Left cardiac atrium (tissue), 4 donors: ENCODE measurements at regions not wholly inside any gene's neighbourhood (a gene's known extent, or its start where the extent isn't known, plus 50 kb on each side); places are given as distances from the start of the nearest gene placed in this dataset.
A peak's percentile ranks its signal among the peaks of the same experiment; 100 is the strongest.

Experiments used
- ATAC-seq, 2 donors: fragments of 200-7000 bp; cut with Tn5 transposase; one replicate each; pipeline ENCODE4 v1.9.1; 2020; ENCODE audit warnings: mild to moderate bottlenecking in 2 of 2, moderate library complexity in 2 of 2
- DNase-seq: peaks from one replicate; pipeline ENCODE4 v3.0.0-alpha.2; 2020
- intact Hi-C, 2 donors: fragments of 100-400 bp; cut with DNase I; formaldehyde crosslinking; loops; one replicate each; pipeline versions ENCODE4 v1.14.1 to v1.15.1; 2022 to 2023
- donor health status: DM: no; HTN: yes; CAD: no.
- donor health status: DM: no; HTN: yes; CAD: no; lungs with severe emphysema.
- donor health status: DM: yes; HTN: yes; CAD: no.
- donor health status: Dilated cardiomyopathy.

DNA sequence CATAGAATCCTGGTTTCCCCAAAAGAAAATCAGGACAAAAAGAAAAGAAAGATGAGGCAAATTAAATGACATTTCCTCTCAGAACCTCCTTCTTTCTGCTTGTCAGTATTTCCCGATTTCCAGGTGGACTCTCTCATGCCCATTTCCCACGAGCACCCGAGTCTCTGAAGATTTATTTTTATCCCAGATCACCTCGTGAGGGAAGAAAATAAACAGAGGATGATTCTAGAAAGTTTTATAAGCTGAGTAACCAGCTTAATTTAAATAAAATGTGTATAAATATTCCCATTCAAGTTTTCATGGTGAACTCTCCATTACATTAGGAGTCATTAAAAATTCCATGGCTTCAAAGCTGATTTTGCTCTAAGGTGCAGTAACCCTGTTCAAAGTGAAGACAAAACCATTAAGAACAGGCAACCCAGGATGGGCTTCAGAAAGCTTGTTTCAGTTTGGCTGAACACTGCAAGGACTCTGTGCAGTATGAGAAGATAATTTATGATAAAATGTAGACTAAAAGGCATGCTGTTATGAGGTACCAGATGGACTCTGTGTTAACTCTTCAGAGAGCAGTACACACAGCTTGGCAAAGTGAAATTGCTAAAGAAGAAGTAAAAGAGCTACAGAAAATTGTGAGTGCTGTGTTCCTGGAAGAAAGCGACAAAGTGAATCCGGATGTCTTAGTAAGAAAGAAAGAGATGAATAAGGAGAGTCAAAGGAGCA, 521.3 kb upstream of the LRRN3 start:
- intact Hi-C loops = no loop called here
- DNase-seq (no peak), ATAC-seq (no peak)

DNA sequence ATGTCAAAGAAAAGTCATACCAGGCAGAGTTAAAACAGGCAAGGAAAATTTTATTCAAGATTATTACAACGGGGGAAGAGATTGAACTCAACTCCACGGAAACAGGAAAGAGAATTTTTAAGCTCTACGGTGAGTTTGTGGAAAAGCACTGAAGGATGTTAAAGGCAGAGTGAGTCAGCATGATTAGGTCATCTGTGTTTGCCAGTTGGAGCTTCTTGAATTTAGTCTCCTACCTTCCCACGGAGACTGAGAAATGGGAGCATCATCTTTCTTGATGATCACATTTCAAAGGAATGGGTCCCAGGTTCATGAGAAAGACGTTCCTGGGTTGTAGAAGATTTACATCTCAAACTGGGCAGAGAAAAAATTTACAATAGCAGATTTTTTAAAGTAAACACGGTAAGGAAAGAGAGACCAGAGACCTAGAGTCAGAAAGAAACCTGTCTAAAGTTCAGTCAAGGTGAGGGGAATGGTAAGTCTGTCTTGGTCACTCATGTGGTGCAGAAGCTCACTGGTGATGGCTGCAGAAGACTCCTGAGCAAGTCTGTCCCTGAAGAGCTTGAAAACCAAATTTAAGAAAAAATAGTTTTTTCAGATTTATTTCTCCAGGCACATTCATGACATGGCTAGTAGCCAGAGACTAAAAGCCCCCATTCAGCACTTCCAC, 516.9 kb upstream of the LRRN3 start:
- intact Hi-C loops = no loop called here

DNA sequence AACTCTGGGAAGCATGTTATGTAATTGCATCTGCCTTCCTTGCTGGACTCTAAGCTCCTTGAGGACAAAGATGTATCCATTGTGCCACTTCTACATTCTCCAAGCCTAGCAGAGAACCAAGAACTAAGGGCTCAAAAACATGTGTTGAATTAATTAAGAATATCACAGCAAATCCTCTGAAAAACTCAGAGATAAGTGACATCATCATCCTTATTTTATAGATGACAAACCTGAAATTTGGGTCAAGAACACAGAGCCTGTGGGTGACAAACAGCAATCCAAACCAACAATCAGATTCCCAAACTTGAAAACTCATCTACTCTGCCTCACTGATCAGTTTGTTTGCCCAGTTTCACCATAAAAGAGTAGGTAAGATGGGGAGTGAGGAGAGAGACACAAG, 503.6 kb upstream of the LRRN3 start:
- intact Hi-C loops = no loop called here
- ATAC-seq (no peak), DNase-seq (no peak)

More for the DNA sequence above, 516.9 kb upstream of the LRRN3 start:
- ATAC-seq (no peak), DNase-seq (no peak)

DNA sequence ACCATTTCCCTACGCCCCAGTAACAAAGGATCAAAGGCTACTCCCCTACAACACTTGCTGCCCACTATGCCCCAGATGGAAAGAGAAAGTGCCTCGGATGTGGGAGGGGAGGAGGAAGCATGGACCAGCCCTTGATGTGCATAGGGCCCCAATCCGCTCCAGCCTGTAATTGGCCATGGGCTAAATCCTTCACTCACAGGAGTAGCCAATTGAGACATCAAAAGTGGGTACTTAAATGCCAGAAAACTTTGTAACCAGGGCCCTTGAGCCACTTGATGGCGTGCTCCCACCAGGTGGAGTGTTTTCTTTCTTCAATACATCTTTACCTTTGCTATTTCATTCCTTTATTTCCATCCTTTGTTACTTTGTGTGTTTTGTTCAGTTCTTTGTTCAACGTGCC, 500.5 kb upstream of the LRRN3 start:
- DNase-seq = no peak
- no peak for ATAC-seq
- intact Hi-C loops = no loop called here

- intact Hi-C loops = no loop called here
- ATAC-seq (no peak), DNase-seq (no peak)
Measured at GRCh38 chr7:110591341-110591740, 499.6 kb upstream of the LRRN3 start.

- ATAC-seq = no peak
- no peak for DNase-seq
- intact Hi-C loops = no loop called here
Measured at GRCh38 chr7:110592557-110592956, 498.4 kb upstream of the LRRN3 start.

- intact Hi-C loops = no loop called here
- DNase-seq (no peak), ATAC-seq (no peak)
Measured at GRCh38 chr7:110593355-110593754, 497.6 kb upstream of the LRRN3 start.

DNA sequence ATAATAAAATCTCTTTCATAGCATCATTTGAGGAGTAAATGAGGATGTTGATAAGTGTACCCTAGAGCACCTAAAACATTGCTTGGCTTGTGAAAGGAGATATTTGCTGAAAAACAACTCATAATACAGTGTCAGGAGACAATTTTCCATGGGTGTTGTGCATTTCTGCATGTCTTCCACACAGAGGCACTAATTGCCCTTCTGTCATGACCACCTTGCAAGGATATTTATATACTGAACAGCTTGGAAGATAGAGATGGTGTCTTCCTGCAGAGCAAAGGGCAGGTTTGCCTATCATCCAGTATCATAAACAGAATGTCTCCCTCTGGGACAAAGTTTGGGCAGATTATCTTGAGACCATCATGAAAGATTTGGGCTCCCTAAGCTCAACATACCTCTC, 495.2 kb upstream of the LRRN3 start:
- no peak for DNase-seq
- peak in 1 of 2 donors; percentile 50 for ATAC-seq
- intact Hi-C loops = loop anchor here in 1 of 2 donors (5.0 kb wide), 1 partner anchor 502 kb away; no protein-coding TSS in a partner anchor

- intact Hi-C loops = no loop called here
- DNase-seq (no peak), ATAC-seq (no peak)
Measured at GRCh38 chr7:110600956-110601355, 490.0 kb upstream of the LRRN3 start.

GRCh38 chr7:110601710-110602109, 489.2 kb upstream of the LRRN3 start:
- ATAC-seq = no peak
- no peak for DNase-seq
- intact Hi-C loops = no loop called here

GRCh38 chr7:110604206-110604605, 486.7 kb upstream of the LRRN3 start:
- no peak for DNase-seq
- no peak for ATAC-seq
- intact Hi-C loops = no loop called here

- DNase-seq = no peak
- no peak for ATAC-seq
- intact Hi-C loops = no loop called here
Measured at GRCh38 chr7:110604885-110605284, 486.0 kb upstream of the LRRN3 start.

DNA sequence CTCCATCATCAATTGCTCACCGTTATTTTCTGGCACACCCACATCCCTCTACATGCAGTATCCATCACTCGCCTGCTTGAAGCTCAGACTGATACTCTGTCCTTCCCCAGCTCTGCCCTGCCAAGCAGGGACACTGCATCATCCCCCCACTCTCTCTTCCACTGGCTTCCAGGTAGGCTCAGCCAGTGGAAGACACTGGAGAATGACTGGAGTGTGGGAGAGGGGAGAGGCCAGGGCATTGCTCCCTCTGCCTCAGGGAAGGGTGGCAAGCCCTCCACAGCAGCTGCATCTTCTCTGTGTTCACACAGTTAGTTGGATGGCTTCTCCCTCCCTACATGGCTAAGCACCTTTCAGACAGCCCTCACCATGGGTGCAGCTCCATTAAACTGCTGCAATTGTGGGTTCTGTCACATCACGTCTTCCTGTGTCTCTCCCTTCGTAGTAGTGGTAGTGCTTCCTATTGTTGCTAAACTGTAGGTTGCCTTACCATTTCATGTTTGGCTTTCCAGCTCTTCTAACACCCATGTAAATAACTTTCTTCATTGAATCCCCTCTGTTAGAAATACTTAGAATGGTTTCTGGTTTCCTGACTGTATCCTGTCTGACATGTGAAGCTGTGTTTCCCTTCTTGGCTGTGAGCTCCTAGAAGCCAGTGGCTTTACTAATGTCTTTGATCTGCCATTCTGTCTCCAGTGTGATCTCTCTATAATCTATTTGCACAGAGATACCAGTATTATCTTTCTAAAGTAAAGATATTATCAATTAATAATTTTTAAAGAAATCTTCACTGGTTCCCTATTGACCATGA, 483.7 kb upstream of the LRRN3 start:
- no peak for ATAC-seq
- DNase-seq = no peak
- intact Hi-C loops = no loop called here

DNA sequence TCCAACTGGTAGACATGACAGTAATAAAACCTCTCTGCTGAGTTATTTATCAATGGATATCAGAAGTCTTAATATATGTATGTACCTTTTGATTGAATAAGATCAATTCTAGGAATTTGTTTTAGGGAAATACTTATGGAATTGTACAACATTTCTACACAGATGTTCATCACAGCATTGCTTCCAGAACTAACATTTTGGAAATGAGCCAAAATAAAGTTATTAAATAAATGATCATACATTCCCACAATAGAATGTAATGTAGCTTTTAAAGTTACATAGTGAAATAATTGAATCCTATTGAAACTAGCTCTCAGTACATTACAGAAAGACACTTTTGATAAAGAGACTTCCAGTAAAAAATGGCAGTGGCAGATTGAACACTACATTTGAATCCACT, 481.6 kb upstream of the LRRN3 start:
- ATAC-seq (no peak), DNase-seq (no peak)
- intact Hi-C loops = no loop called here

DNA sequence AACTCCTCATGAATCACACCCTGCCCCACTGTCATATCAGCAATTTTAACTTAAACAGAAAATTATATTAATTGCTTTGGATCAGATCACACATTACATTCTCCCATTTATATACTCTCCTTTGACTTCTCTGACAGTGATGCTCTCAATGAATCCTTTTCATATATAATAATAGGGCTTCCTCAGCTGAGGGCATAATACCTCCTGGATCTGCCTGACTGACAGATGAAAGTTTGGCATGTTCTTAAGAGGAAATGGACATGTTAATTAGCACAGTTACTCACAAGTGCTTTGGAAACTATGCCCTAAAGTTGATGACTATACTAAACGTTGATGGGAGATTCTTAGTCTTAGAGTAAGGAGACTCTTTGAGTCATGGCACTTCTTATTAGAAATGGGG, 478.2 kb upstream of the LRRN3 start:
- intact Hi-C loops = no loop called here
- ATAC-seq = no peak
- no peak for DNase-seq
